Activated CD4-positive, alpha-beta T cell treated with anti-CD3 and anti-CD28 coated beads for 48 hours (primary cell): ENCODE measurements at regions not wholly inside any gene's neighbourhood (a gene's known extent, or its start where the extent isn't known, plus 50 kb on each side); places are given as distances from the start of the nearest gene placed in this dataset.
"Not testable (repeated sequence)": the region's sequence is repeated elsewhere in the genome, so short reads cannot be mapped to it uniquely, and the experiment has no call there.

Source experiments
- DNase-seq: peaks from one replicate; pipeline ENCODE4 v3.0.0-alpha.2; 2020

DNA sequence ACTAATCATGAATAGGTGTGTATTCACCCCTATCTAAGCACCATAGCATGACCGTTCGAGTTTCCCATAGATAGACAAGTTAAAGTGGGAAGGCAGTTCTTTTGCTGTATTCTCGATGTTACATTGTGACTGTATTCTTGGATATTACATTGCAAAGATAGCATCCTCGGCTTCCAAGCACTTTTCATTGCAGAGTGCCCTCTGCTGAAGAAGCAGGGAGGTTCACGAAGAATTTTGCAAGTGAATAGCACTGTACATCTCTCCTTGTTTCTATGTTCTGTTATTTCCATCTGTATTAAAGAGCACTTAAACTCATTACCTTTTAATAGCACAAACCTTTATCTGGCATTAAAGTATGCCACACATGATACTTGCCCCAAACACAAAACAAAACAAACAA, 426.7 kb upstream of the ARX start:
- no peak for DNase-seq

DNA sequence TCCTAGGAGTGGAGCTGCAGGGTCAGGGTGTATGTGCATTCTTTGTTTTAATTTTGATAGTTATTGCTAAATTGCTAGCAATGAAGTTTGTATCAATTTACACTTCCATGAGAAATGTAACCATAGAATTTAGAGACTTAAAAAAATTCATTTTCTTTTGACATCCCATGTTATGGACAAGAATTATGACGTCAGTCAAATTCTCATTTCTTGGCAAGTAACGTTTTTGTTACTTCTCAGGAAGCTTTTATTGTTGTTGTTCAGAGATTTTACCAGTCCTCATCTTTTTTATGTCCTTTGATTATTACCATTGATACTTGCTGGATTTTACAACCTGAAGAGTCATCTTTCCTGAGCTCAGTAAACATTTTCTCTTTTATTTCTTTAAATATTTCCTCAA, 417.5 kb upstream of the ARX start:
- DNase-seq, result no peak

DNA sequence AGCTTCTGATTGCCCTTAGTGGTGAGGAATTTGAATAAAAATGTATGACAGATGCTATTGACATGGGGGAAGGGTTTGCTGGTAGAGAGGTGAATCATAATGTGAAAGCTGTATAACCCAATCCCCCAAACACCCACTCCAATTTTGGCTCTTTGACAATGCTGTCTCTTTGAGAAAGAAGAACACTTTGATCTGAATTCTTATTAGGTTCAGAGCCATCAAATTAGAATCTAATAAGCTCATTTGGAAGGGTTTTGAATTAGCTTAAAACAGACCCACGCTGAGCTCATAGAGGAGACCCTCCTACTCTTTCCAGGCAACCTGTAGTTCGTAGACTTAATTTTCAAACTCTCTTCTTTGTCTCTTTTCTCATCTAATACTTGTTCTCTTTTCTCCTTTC, 416.6 kb upstream of the ARX start:
- no peak for DNase-seq

DNA sequence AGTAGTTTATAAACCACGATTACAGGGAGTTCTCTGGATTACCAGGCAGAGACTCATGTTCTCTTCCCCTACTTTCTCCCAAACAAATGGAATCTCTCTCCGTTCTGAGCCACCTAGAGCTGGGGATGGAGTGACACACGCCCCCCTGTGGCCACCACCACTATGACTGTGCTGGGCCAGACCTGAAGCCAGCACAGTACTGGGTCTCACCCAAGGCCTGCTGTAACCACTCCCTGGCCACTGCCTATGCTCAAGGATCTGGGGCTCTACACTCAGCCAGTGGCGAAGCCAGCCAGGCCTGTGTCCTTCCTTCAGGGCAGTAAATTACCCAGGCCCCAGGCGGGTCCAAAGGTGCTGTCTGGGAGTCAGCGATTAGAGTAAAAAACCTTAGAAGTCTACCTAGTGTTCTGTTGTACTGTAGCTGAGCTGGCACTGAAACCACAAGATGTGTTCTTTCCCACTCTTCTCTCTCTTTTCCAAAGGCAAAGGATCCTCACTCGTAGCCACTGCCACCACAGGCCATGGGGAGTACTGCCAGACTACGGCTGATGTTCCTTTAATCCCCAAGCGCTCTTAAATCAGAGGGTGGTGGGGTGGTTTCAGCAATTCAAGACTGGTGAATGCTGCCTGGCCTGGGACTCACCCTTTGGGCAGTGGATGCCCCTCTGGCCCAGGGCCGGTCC, 412.2 kb upstream of the ARX start:
- DNase-seq, result no peak

GRCh38 chrX:25404163-25404562, 388.4 kb upstream of the ARX start:
- DNase-seq, result not testable (repeated sequence)

DNA sequence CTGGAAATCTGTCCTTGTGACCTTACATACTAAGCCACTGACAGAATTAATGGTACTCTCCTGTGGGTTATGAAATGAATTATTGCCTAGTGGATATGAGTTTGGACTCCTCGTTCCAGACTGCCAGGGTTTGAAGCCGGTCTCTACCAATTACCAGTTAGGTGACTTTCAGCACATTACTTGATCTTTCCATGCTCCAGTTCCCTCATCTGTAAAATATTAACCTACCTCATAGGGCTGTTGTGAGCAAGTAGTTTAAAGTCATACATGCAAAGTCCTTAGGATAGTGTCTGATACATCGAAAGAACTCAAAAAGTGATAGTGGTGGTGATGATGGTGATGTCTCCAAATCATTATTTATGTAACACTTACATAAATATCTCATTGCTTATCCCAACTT, 373.5 kb upstream of the ARX start:
- no peak for DNase-seq

DNA sequence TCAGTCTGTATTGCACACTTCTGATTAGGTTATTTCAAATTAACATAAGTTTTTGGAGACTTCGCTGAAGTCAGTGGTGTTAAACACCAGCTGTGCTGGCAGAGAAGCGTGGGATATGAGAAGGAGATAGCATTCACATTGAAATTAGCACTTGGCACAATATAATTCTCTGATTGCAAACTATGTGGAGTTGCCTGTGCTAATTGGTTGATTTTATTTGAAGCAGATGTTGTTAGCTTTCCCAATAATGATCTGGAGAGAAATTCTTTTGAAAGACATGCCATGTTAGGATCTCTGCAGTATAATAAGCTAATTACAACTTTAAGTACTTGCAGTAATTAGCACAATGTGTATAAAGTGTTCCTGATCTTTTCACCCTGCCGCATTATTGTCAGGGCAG, 367.4 kb upstream of the ARX start:
- DNase-seq, result no peak

DNA sequence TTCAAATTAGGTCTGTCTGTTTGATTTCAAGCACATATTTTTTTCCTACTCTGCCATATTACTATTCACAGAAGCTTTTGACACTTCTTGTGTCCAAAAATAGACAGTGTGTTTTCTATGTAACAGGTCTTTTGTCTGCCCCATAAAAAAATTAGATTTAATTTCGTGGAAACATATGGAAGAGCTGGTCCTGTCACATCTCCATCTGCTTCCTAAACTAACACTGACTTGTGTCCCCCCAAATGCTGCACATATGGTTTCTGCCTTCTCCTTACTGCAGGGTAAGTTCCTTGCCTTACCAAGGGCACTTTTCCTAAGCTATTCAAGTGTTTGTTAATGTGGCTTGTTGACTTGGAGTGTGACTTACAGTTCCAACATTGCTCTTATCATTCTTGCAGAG, 340.7 kb upstream of the ARX start:
- DNase-seq, result no peak

- DNase-seq, result no peak
Observed at GRCh38 chrX:25344161-25344936, 328.6 kb upstream of the ARX start.

DNA sequence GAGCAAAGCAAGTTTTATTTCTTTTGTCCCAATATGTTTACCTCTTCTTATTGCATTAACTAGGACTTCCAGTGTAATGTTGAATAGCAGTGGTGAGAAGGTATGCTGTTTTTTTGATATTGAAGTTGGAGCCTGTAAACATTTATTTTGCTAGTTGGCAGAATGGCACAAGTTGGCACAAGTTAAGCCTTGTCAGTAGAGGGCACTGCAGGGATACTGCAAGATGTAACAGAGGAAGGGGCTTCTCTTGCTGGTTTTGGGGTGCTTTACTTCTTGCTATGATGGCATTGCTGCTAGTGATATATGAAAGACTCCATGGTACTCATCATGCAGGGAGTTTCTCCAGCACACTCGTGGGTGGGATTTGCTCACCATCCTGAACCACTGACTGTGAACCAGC, 327.3 kb upstream of the ARX start:
- DNase-seq, result no peak

- no peak for DNase-seq
Observed at GRCh38 chrX:25337841-25338240, 322.1 kb upstream of the ARX start.

DNA sequence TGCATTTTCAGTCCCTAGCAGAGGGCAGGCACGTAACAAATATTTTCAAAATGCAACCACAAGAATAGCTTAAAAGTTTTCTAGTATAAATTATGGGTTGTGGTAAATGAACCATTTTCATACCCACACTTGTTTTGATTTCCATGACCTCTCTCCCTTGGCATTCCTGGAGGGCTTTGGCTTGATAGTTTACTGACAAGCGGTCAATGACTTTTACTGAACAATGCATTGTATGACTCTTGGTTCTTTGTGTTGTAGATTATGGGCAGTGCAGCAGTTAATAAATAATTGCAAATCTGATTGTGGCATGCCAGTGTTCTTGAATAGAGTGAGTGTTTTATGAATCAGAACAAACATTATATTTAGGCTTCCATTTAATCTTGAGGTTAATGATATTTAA, 285.2 kb upstream of the ARX start:
- DNase-seq, result no peak

DNA sequence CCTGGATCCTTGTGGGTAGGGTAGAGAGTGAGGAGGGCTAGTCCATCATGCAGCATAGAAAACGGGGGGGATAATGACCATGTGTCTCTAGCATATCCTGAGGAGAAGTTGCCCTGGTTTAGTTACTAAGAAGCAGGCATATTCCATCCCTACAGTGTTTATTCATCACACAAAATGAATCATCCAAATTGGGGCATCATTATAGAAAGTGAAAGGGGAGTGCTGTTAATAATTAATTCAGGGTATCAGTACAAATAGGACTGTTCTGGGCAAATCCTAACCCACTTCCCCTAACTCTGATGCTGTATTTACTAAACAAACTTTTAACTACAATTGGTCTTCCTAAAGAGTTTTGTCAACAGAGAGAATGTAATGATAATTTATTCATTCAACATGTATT, 281.1 kb upstream of the ARX start:
- no peak for DNase-seq

DNA sequence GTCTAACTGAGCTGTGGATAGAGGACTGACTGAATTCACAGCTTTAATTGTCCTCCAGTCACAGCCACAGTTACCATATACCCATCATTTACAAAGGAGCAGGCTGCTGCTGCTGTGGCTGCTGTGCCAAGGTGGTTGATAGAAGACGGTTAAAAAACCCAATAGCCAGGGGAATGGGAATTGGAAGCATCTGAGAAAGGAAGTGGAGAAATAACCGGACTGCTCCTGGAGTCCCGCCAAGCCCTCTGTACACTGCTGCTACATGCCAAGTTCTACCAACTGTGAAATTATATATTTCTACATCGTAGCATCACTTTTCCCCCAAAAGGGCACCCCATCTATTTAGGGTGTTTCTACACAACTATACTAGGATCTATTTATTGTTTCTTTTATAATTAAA, 279.7 kb upstream of the ARX start:
- no peak for DNase-seq

GRCh38 chrX:25290132-25290531, 274.4 kb upstream of the ARX start:
- DNase-seq, result no peak

DNA sequence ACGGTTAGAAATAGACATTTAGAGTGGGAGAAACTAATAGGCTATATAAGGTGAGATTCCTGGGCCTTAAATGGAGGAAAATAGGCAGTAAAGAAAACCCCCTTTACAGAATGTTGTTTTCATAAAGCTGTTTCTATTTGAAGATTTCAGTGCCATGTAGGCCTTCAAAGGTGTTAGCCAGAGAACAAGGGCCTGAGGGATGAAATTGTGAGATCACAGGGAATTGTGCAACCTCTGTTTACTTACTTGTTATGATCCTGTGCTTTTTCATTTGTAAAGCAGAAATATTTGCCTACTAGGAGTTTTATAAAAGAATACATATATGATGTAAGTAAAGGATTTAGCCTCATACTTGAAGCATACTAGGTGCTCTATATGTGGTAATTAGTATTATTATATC, 272.9 kb upstream of the ARX start:
- no peak for DNase-seq

DNA sequence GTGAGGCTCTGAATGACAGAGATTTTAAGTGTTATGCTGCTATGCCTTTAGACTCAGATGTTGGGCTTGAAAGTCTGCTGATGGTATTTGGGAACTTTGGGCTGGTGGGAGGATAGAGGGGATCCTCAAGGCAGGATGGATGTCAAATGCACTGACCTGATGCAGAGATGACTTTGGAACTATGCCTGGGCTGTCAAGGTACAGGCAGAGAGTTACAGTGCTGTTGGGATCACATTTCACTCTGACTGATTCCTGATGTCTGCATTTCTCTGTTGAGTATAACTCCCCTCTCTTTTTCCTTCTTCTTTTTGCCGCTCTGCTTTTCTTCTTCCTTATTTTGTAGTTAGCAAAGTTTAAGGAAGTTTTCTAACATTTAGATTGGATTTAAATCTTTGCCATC, 271.8 kb upstream of the ARX start:
- no peak for DNase-seq

DNA sequence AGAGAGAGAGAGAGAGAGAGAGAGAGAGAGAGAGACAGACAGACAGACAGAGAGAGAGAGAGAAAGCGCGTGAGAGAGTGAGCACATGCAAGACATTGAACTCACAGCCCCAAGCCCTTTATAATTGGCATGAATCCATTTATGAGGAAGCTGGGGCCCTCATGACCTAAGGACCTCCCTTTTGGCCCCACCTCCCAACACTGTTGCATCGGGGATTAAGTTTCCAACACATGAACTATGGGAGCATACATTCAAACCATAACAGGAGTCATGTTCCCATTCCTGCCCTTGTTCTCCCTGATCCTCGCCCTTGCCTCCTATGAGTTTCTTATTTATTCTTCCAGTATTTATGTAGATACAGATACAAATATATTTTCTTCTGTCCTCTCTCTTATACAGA, 269.8 kb upstream of the ARX start:
- DNase-seq, result no peak

GRCh38 chrX:25279510-25279909, 263.7 kb upstream of the ARX start:
- no peak for DNase-seq

DNA sequence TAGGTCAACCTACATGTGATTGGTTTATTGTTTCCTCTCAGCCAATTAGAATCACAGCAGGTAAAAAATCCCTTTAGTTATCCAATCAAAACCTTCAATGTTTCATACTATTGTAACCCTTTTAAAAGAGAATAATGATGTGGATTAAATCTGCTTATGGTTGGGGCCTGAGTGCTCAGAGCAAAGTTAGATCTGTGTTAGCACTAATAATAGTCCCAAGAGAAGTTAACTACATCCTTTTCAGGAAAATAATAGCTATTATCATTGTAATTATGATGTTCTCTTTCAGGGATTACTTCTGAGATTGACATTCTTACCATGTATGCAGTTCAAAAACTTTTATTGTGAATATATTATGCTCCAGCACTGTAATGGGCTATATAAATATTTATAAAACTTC, 262.6 kb upstream of the ARX start:
- DNase-seq, result no peak

DNA sequence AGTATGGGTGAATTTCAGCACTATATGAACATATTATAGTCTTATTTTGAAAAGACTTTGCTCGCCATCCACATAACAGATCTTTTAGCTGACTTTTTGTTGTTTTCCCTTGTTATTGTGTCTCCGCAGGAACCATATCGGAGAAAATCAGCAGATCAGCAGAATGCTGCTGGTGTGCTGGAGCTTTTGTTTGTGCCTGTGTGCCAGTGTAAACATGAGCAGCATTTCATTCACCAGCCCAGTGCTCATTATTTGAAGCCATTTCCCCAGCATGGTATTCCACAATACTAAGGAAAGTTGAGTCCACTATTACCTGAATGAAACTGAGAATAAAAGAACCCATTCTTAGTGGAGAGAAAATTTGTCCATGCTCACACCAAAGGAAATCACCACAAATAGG, 261.8 kb upstream of the ARX start:
- DNase-seq, result no peak

DNA sequence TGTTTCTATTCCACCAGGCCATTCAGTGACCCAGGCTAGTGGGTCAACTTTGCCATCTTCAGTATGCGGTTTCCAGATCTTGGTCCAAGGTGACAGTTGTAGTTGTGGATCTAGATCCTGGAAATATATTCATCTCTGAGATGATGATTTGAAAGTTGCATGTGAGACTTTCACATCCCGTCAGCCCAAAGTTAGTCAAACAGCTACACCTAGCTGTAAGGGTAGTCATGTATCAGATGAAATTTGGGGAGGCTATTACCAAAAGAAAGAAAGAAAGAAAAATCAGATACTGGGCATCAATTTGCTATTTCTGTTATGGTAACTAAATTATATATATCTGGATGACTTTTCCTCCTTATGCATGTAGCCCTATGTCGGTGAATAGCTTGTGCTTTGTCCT, 259.4 kb upstream of the ARX start:
- DNase-seq, result no peak

DNA sequence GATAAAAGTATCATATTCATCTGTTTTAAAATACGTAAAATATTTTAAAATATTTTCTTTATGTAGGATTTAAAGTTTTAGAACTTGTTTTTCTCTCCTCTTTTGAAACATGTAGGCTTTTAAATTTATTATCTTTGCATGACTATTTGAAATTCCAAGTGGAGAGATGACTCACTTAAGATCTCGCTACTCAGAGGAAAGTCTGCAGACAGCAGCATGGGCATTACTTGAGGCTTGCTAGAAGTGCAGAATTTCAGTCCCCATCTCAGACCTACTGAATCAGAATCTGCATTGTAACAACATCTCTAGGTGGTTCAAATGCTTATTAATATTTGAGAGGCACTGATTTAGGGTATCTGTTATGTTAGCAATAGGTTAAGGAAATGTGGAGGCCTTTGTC, 225.7 kb upstream of the ARX start:
- DNase-seq, result no peak

GRCh38 chrX:25226151-25226550, 210.4 kb upstream of the ARX start:
- no peak for DNase-seq

GRCh38 chrX:25219480-25219879, 203.7 kb upstream of the ARX start:
- no peak for DNase-seq
